Panc1 (cell line): ENCODE measurements at regions not wholly inside any gene's neighbourhood (a gene's known extent, or its start where the extent isn't known, plus 50 kb on each side); places are given as distances from the start of the nearest gene placed in this dataset.

ENCODE experiments used
- ATAC-seq: fragments of 200-7000 bp; cut with Tn5 transposase; 2 replicates; pipeline ENCODE4 v1.9.1; 2020; ENCODE audit warnings: mild to moderate bottlenecking, moderate library complexity
- BruUV-seq: library from RNA; stranded (reverse); fragments of 400-500 nt; replicated peaks from 2 replicates; lab custom pipeline; 2021; lab: Mats Ljungman, UMichigan
- CTCF ChIA-PET: fragments of 300-600 bp; sonication (Branson Sonifier 250); formaldehyde crosslinking; loops from one replicate; lab custom pipeline; 2022; ENCODE audit warnings: antibody characterized with exemption; lab: Charles Lee
- POLR2A ChIA-PET: fragments of 300-600 bp; sonication (Branson Sonifier 250); formaldehyde crosslinking; loops from one replicate; lab custom pipeline; 2022; ENCODE audit warnings: antibody characterized with exemption; lab: Charles Lee
- DNase-seq: peaks from one replicate; pipeline ENCODE4 v3.0.0-alpha.2; 2010; ENCODE audit warnings: low read depth, low spot score
- H3K27ac ChIP-seq: 2 replicates; pipeline ENCODE4 v1.5.1; 2011; ENCODE audit warnings: mild to moderate bottlenecking, low read length, inconsistent platforms
- H3K27me3 ChIP-seq: fragments of 200-500 bp; sonication (Bioruptor generic); 2 replicates; pipeline ENCODE4 v1.6.0; 2014; ENCODE audit warnings: low read length, inconsistent platforms; ENCODE audit not compliant: control insufficient read depth, insufficient read depth
- H3K36me3 ChIP-seq: fragments of 200-500 bp; sonication (Bioruptor generic); 2 replicates; pipeline ENCODE4 v1.5.1; 2014; ENCODE audit warnings: inconsistent platforms, mild to moderate bottlenecking, low read length, moderate library complexity; ENCODE audit not compliant: control insufficient read depth, insufficient read depth
- H3K4me1 ChIP-seq: 2 replicates; pipeline ENCODE4 v1.5.1; 2011; ENCODE audit warnings: inconsistent platforms, mild to moderate bottlenecking, low read length, moderate library complexity; ENCODE audit not compliant: control insufficient read depth, insufficient read depth
- H3K4me3 ChIP-seq, 2 experiments: 2 replicates each; pipeline ENCODE4 v1.5.1; 2011 to 2012; ENCODE audit warnings: low read depth in 2 of 2, low read length in 2 of 2, mild to moderate bottlenecking in 2 of 2, inconsistent platforms in 1 of 2, moderate library complexity in 1 of 2
- H3K9me3 ChIP-seq: fragments of 200-500 bp; sonication (Bioruptor generic); 2 replicates; pipeline ENCODE4 v1.5.1; 2014; ENCODE audit warnings: low read depth, mild to moderate bottlenecking, inconsistent platforms, low read length, moderate library complexity; ENCODE audit not compliant: control insufficient read depth, insufficient read depth
- CTCF ChIP-seq: fragments of 450-650 bp; IDR thresholded peaks from 2 replicates; pipeline ENCODE4 v1.5.1; 2017; ENCODE audit warnings: mild to moderate bottlenecking
- POLR2AphosphoS5 ChIP-seq: IDR thresholded peaks from 2 replicates; pipeline ENCODE4 v1.6.1; 2012; ENCODE audit warnings: mild to moderate bottlenecking, low read depth, low read length, moderate library complexity
- REST ChIP-seq, 2 experiments: IDR thresholded peaks; 2 replicates each; pipeline ENCODE4 v1.6.1; 2011 to 2012; ENCODE audit warnings: low read depth in 2 of 2, control low read depth in 1 of 2, low read length in 1 of 2, mild to moderate bottlenecking in 1 of 2, moderate library complexity in 1 of 2; ENCODE audit not compliant: insufficient read depth in 1 of 2
- SIN3A ChIP-seq: IDR thresholded peaks from 2 replicates; pipeline ENCODE4 v1.6.1; 2012; ENCODE audit warnings: low read depth, mild to moderate bottlenecking, low read length, moderate library complexity, borderline replicate concordance; ENCODE audit not compliant: insufficient read depth
- TCF7L2 ChIP-seq: IDR thresholded peaks from 2 replicates; pipeline ENCODE4 v1.6.1; 2011; ENCODE audit warnings: mild to moderate bottlenecking, low read depth, low read length, inconsistent platforms
- in situ Hi-C: cut with HindIII; loops from 2 replicates; pipeline ENCODE4 v1.10.0; 2016; ENCODE audit warnings: low sequenced_read_pairs, low pct_unique_long_range_greater_than_20kb
- intact Hi-C: fragments of 100-400 bp; cut with micrococcal nuclease; formaldehyde crosslinking; loops from one replicate; pipeline ENCODE4 v1.10.0; 2022; ENCODE audit not compliant: unreplicated experiment

GRCh38 chr2:37441055-37441454 lies 96.6 kb downstream of the QPCT start:
- CTCF ChIA-PET: no interaction called here
- in situ Hi-C loops (no loop called here), intact Hi-C loops (no loop called here)
- no peak overlapping the region for H3K4me3 ChIP-seq
- BruUV-seq: no TSS peak
- peaks cover 2% of the 10 kb centered on the region; the same call in 1 of the 2 replicates for H3K27me3 ChIP-seq
- no peaks in the 10 kb centered on the region for H3K4me1 ChIP-seq
- ATAC-seq: no peak
- POLR2A ChIA-PET: no interaction called here
- H3K27ac ChIP-seq: no peak overlapping the region
- no peaks in the 10 kb centered on the region for H3K36me3 ChIP-seq
- TF ChIP-seq POLR2AphosphoS5 (no peak), SIN3A (no peak), CTCF (no peak), TCF7L2 (no peak), REST (IDR thresholded peaks at IDR 0.05; ENCODE audit: insufficient read depth in 1 of 2, low read depth in 2 of 2, low read length in 1 of 2) (no peak)
- no peak for DNase-seq
- H3K9me3 ChIP-seq: no peaks in the 10 kb centered on the region

- BruUV-seq: no TSS peak
- CTCF ChIA-PET: no interaction called here
Measured at GRCh38 chr2:37443082-37443481, 98.7 kb downstream of the QPCT start.

More at GRCh38 chr2:37443082-37443481, 98.7 kb downstream of the QPCT start:
- intact Hi-C loops: no loop called here
- ATAC-seq (no peak), DNase-seq (no peak)
- Histone ChIP-seq H3K4me3 (no peak overlapping the region), H3K27ac (no peak overlapping the region), H3K4me1 (no peaks in the 10 kb centered on the region), H3K27me3 (peaks cover 2% of the 10 kb centered on the region; the same call in 1 of the 2 replicates), H3K9me3 (no peaks in the 10 kb centered on the region), H3K36me3 (no peaks in the 10 kb centered on the region)
- POLR2A ChIA-PET: no interaction called here
- in situ Hi-C loops: no loop called here
- TF ChIP-seq REST (IDR thresholded peaks at IDR 0.05; ENCODE audit: insufficient read depth in 1 of 2, low read depth in 2 of 2, low read length in 1 of 2): no peak
- TF ChIP-seq POLR2AphosphoS5: no peak
- no peak for TF ChIP-seq TCF7L2
- TF ChIP-seq CTCF: no peak
- TF ChIP-seq SIN3A: no peak
